GM12872 (cell line): ENCODE measurements at regions not wholly inside any gene's neighbourhood (a gene's known extent, or its start where the extent isn't known, plus 50 kb on each side); places are given as distances from the start of the nearest gene placed in this dataset.

ENCODE experiments used
- CTCF ChIP-seq: IDR thresholded peaks from 3 replicates; pipeline ENCODE4 v1.5.1; 2011; ENCODE audit warnings: low read depth, mild to moderate bottlenecking, low read length, moderate library complexity; ENCODE audit not compliant: insufficient read depth

- TF ChIP-seq CTCF: no peak
Measured at GRCh38 chr5:60248901-60249300, 355.4 kb upstream of the PDE4D start.

- TF ChIP-seq CTCF: no peak
Measured at GRCh38 chr5:60243713-60244112, 350.2 kb upstream of the PDE4D start.

- TF ChIP-seq CTCF: no peak
Measured at GRCh38 chr5:60232036-60232795, 338.7 kb upstream of the PDE4D start.

DNA sequence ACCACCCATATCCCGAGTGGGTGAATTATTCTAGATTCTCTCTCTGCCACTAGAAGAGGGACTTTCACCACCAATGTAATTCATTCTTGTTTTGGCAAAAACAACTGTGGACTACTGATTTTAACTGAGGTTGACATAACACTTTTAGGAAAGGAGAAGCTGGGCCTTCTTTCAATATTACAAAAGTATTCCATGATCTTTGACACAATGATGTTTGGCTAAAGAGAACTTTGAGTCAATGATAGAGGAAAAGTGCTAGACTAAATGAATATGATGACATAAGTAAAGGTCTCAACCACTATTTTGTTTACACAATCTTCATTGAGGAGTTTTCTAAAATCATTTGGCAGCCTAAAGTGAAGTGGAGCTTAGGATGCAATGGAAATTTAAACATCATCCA is 336.9 kb upstream of the PDE4D start:
- TF ChIP-seq CTCF: no peak

- no peak for TF ChIP-seq CTCF
Measured at GRCh38 chr5:60229691-60230185, 336.2 kb upstream of the PDE4D start.

- TF ChIP-seq CTCF: no peak
Measured at GRCh38 chr5:60228676-60229075, 335.1 kb upstream of the PDE4D start.

DNA sequence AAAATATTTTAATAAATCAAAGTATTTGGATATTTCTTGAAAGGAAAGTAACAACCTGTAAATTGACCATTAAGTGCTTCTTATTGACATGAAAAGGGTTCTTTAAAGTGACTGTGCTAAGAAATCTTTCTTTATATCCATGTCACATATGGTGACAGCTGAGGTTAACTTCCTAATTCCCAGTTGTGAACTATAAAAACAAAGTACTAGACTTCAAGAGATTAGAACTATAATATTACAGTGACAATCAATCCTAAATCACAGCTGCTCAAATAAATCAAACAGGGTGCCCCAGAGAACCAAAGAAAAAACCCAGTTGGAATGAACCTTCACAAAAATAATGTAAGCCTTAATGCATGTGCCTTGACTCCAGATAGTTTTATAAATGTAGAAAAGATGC is 332.6 kb upstream of the PDE4D start:
- TF ChIP-seq CTCF: no peak

DNA sequence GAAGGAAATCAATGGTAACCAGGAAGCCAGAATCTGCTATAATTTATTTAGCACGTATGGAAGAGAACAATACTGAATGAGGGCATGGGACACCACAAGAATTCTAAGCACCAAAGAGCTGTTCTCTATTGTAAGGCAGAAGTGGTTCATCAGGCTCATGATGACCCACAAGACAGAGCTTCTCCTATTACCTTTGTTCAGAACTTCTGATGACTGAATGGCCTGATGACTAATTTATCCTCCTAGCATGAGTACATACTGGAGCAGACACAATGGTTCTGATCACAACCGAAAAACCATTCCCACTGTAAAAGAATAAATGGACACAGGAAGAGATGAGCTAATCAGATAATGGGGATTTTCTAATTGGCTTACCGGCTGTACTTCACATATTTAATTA is 329.8 kb upstream of the PDE4D start:
- no peak for TF ChIP-seq CTCF
